A549 (cell line): ENCODE measurements at regions not wholly inside any gene's neighbourhood (a gene's known extent, or its start where the extent isn't known, plus 50 kb on each side); places are given as distances from the start of the nearest gene placed in this dataset.

Experiments used
- ATAC-seq, 2 experiments: fragments of 200-7000 bp in 1 of 2; fragments of >200 bp in 1 of 2; cut with Nextera tagmentation in 1 of 2; cut with Tn5 transposase in 1 of 2; 3 replicates each; pipeline versions ENCODE4 v1.8.0 to v1.9.1; 2018 to 2020; ENCODE audit warnings: mild to moderate bottlenecking in 1 of 2, moderate library complexity in 1 of 2
- CTCF ChIA-PET: fragments of 300-600 bp; sonication (Branson Sonifier 250); formaldehyde crosslinking; extraction: SDS; loops from one replicate; lab custom pipeline; 2021; ENCODE audit warnings: antibody characterized with exemption, inconsistent platforms; lab: Yijun Ruan, JAX
- POLR2A ChIA-PET: fragments of 350-600 bp; formaldehyde crosslinking; extraction: SDS; loops from one replicate; lab custom pipeline; 2021; ENCODE audit warnings: antibody characterized with exemption, inconsistent platforms; lab: Yijun Ruan, JAX
- DNase-seq, 2 experiments: peaks; one replicate each; pipeline versions ENCODE4 v3.0.0 to v3.0.0-alpha.2; 2011 to 2016; ENCODE audit warnings: low read depth in 1 of 2, low spot score in 1 of 2
- FAIRE-seq: peaks from 2 replicates; lab custom pipeline; 2011; peaks lifted over from hg19 to GRCh38; lab: Jason Lieb, UNC
- H3K27ac ChIP-seq, 2 experiments: fragments of >200 bp; sonication (Bioruptor Twin); formaldehyde crosslinking; 3 replicates each; pipeline ENCODE4 v1.5.1; 2016 to 2017
- H3K4me1 ChIP-seq: fragments of >200 bp; sonication (Bioruptor Twin); formaldehyde crosslinking; 3 replicates; pipeline ENCODE4 v1.6.1; 2016
- H3K4me2 ChIP-seq: fragments of >200 bp; sonication (Bioruptor Twin); formaldehyde crosslinking; 3 replicates; pipeline ENCODE4 v1.6.1; 2016
- H3K4me3 ChIP-seq: fragments of >200 bp; sonication (Bioruptor Twin); formaldehyde crosslinking; 3 replicates; pipeline ENCODE4 v1.5.1; 2016
- H3K9me3 ChIP-seq: fragments of >200 bp; sonication (Bioruptor Twin); formaldehyde crosslinking; 3 replicates; pipeline ENCODE4 v1.6.1; 2016
- BHLHE40 ChIP-seq: IDR thresholded peaks from 2 replicates; pipeline ENCODE4 v1.6.1; 2012; ENCODE audit warnings: low read depth, low read length, inconsistent platforms
- CBX8 ChIP-seq: fragments of 200-600 bp; sonication (generic); IDR thresholded peaks from 2 replicates; pipeline ENCODE4 v1.6.1; 2016
- CEBPB ChIP-seq, 2 experiments: fragments of >200 bp in 1 of 2; sonication (Bioruptor Twin) in 1 of 2; formaldehyde crosslinking in 1 of 2; IDR thresholded peaks; 2 replicates each; pipeline ENCODE4 v1.6.1; 2012 to 2016
- CHD2 ChIP-seq: fragments of 150-350 bp; IDR thresholded peaks from 2 replicates; pipeline ENCODE4 v1.6.1; 2014; ENCODE audit warnings: low read length; ENCODE audit not compliant: partially characterized antibody
- EHF ChIP-seq: fragments of 250-450 bp; sonication (Bioruptor Pico); IDR thresholded peaks from 2 replicates; pipeline ENCODE4 v1.5.0; 2020; ENCODE audit warnings: mild to moderate bottlenecking
- EP300 ChIP-seq, 2 experiments: fragments of >200 bp; sonication (Bioruptor Twin); formaldehyde crosslinking; IDR thresholded peaks; 2 replicates in 1 of 2; 3 replicates in 1 of 2; pipeline ENCODE4 v1.6.1; 2016 to 2017
- FOXS1 ChIP-seq: fragments of 250-450 bp; sonication (Bioruptor Pico); IDR thresholded peaks from 2 replicates; pipeline ENCODE4 v1.5.0; 2020; ENCODE audit warnings: mild to moderate bottlenecking, moderate library complexity
- HDAC2 ChIP-seq: fragments of 200-600 bp; sonication (generic); IDR thresholded peaks from 2 replicates; pipeline ENCODE4 v1.6.1; 2016
- HEYL ChIP-seq: fragments of 250-450 bp; sonication (Bioruptor Pico); IDR thresholded peaks from 2 replicates; pipeline ENCODE4 v1.8.0; 2021; ENCODE audit warnings: mild to moderate bottlenecking, moderate library complexity
- HOXB5 ChIP-seq: fragments of 250-450 bp; sonication (Bioruptor Pico); IDR thresholded peaks from 2 replicates; pipeline ENCODE4 v1.5.0; 2020; ENCODE audit warnings: mild to moderate bottlenecking, moderate library complexity
- JUN ChIP-seq, 2 experiments: fragments of >200 bp; sonication (Bioruptor Twin); formaldehyde crosslinking; IDR thresholded peaks; 2 replicates in 1 of 2; 3 replicates in 1 of 2; pipeline ENCODE4 v1.6.1; 2016 to 2017
- JUNB ChIP-seq: fragments of >200 bp; sonication (Bioruptor Twin); formaldehyde crosslinking; IDR thresholded peaks from 2 replicates; pipeline ENCODE4 v1.6.1; 2016
- KDM1A ChIP-seq: fragments of 200-600 bp; sonication (generic); IDR thresholded peaks from 2 replicates; pipeline ENCODE4 v1.6.1; 2016; ENCODE audit warnings: low read depth, mild to moderate bottlenecking
- NPAS2 ChIP-seq: fragments of 250-450 bp; sonication (Bioruptor Pico); IDR thresholded peaks from 2 replicates; pipeline ENCODE4 v1.8.0; 2022; ENCODE audit warnings: mild to moderate bottlenecking, moderate library complexity, borderline replicate concordance
- PHF8 ChIP-seq: fragments of 200-600 bp; sonication (generic); IDR thresholded peaks from 2 replicates; pipeline ENCODE4 v1.6.1; 2016; ENCODE audit warnings: low read depth, mild to moderate bottlenecking, antibody characterized with exemption, moderate library complexity, borderline replicate concordance
- RAD21 ChIP-seq, 2 experiments: fragments of >200 bp in 1 of 2; sonication (Bioruptor Twin) in 1 of 2; formaldehyde crosslinking in 1 of 2; IDR thresholded peaks in 1 of 2; conservative IDR thresholded peaks in 1 of 2; 2 replicates in 1 of 2; 3 replicates in 1 of 2; pipeline ENCODE4 v1.6.1; 2012 to 2018; ENCODE audit warnings: inconsistent platforms in 1 of 2
- RCOR1 ChIP-seq: fragments of 150-350 bp; IDR thresholded peaks from 2 replicates; pipeline ENCODE4 v1.6.1; 2014; ENCODE audit warnings: antibody characterized with exemption, low read length, low read depth
- RFX5 ChIP-seq: fragments of 450-650 bp; IDR thresholded peaks from 2 replicates; pipeline ENCODE4 v1.7.1; 2014; ENCODE audit warnings: antibody characterized with exemption, mild to moderate bottlenecking, moderate library complexity
- RNF2 ChIP-seq: fragments of 200-600 bp; sonication (generic); IDR thresholded peaks from 2 replicates; pipeline ENCODE4 v1.6.1; 2016; ENCODE audit warnings: low read depth, mild to moderate bottlenecking, antibody characterized with exemption, moderate library complexity, borderline replicate concordance
- SMC3 ChIP-seq: fragments of >200 bp; sonication (Bioruptor Twin); formaldehyde crosslinking; IDR thresholded peaks from 3 replicates; pipeline ENCODE4 v1.6.1; 2018; ENCODE audit warnings: inconsistent platforms
- WGBS: methylation state at CpG from one replicate; pipeline ENCODE4 v1.1.6; 2017; ENCODE audit errors: missing lambda C conversion rate; 5-methylcytosine and 5-hydroxymethylcytosine counted together
- TF ChIP-seq, protein P1 (sequence below): IDR thresholded peaks from 2 replicates; pipeline ENCODE4 v1.6.1; 2012
- TF ChIP-seq, protein P2 (sequence below): fragments of 250-450 bp; sonication (Bioruptor Pico); IDR thresholded peaks from 2 replicates; pipeline ENCODE4 v1.5.0; 2020; ENCODE audit warnings: low read depth, mild to moderate bottlenecking, moderate library complexity
- TF ChIP-seq, protein P3 (sequence below): fragments of >200 bp; sonication (Bioruptor Twin); formaldehyde crosslinking; IDR thresholded peaks from 3 replicates; pipeline ENCODE4 v1.5.1; 2016

DNA sequence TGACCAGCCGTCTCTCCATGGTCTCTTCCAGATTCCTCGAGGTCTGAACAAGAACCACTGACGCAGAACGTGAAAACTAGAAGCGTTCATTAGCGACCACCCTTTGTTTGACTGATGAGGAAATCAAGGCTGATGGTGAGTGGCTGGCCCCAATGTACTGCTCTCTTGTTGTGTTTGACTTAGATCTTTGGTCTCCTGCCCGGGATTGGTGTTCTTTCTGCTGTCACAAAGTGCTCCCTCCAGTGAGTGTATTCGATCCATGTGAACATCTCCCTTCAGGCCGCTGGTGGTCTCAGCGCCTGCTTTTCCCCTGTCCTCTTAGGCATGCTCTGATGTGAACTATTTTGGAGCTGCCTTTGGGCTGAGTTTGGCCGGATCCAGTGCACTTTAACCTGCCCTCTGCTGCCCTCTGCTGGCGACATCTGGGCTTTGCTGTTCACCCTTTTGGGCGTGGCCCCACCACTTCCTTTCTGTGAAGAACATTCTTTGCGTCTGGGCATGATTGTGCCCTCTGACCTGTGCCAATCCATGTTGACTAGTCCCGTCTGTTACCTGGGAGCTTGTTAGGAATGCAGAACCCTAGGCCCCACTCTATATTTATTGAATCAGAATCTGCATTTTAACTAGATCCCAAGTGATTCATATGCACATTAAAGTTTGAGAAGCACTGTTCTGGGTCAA, 279.1 kb downstream of the TTC6 start:
- CTCF ChIA-PET, result interaction anchor here (0.5 to 2.7 kb wide), 43 partner anchors 9 to 987 kb away, joined by 3 to 45 read pairs (median 4); no protein-coding TSS in a partner anchor
- peak overlapping the region; percentile 56 for H3K4me2 ChIP-seq
- peaks cover 10% of the 10 kb centered on the region; the same call in 2 of the 3 replicates for H3K4me1 ChIP-seq
- ATAC-seq (peak; percentile 96 to 99), DNase-seq (peak; percentile 59 to 74), FAIRE-seq (peak; percentile 43)
- no peaks in the 10 kb centered on the region for H3K9me3 ChIP-seq
- no peak overlapping the region; a peak in 1 of 6 replicates for H3K27ac ChIP-seq
- H3K4me3 ChIP-seq, result no peak overlapping the region
- no peak for TF ChIP-seq HDAC2
- TF ChIP-seq SMC3, result peak; percentile 94
- TF ChIP-seq, protein P1, sequence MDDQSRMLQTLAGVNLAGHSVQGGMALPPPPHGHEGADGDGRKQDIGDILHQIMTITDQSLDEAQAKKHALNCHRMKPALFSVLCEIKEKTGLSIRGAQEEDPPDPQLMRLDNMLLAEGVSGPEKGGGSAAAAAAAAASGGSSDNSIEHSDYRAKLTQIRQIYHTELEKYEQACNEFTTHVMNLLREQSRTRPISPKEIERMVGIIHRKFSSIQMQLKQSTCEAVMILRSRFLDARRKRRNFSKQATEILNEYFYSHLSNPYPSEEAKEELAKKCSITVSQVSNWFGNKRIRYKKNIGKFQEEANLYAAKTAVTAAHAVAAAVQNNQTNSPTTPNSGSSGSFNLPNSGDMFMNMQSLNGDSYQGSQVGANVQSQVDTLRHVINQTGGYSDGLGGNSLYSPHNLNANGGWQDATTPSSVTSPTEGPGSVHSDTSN, result no peak
- no peak for TF ChIP-seq HEYL (CRISPR knock-in tag)
- no peak for TF ChIP-seq JUNB
- TF ChIP-seq BHLHE40, result no peak
- peak; percentile 91 to 94 for TF ChIP-seq RAD21 (conservative IDR thresholded peaks at IDR 0.05 in 1 of 2, IDR thresholded peaks at IDR 0.05 in 1 of 2)
- TF ChIP-seq, protein P2, sequence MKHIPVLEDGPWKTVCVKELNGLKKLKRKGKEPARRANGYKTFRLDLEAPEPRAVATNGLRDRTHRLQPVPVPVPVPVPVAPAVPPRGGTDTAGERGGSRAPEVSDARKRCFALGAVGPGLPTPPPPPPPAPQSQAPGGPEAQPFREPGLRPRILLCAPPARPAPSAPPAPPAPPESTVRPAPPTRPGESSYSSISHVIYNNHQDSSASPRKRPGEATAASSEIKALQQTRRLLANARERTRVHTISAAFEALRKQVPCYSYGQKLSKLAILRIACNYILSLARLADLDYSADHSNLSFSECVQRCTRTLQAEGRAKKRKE, result no peak
- no peak for TF ChIP-seq RCOR1
- TF ChIP-seq RNF2, result no peak
- TF ChIP-seq, protein P3, sequence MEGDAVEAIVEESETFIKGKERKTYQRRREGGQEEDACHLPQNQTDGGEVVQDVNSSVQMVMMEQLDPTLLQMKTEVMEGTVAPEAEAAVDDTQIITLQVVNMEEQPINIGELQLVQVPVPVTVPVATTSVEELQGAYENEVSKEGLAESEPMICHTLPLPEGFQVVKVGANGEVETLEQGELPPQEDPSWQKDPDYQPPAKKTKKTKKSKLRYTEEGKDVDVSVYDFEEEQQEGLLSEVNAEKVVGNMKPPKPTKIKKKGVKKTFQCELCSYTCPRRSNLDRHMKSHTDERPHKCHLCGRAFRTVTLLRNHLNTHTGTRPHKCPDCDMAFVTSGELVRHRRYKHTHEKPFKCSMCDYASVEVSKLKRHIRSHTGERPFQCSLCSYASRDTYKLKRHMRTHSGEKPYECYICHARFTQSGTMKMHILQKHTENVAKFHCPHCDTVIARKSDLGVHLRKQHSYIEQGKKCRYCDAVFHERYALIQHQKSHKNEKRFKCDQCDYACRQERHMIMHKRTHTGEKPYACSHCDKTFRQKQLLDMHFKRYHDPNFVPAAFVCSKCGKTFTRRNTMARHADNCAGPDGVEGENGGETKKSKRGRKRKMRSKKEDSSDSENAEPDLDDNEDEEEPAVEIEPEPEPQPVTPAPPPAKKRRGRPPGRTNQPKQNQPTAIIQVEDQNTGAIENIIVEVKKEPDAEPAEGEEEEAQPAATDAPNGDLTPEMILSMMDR, result peak; percentile 86
- TF ChIP-seq, all 56 proteins: peak for 3
- 25% methylated on average over 15 of the region's 15 CpGs for WGBS
- POLR2A ChIA-PET, result no interaction called here

GRCh38 chr14:37888234-37888633, 292.8 kb downstream of the TTC6 start:
- TF ChIP-seq CBX8 (no peak), FOXS1 (no peak), HEYL (CRISPR knock-in tag) (no peak), NPAS2 (no peak), JUN (IDR thresholded peaks at IDR 0.05) (no peak), PHF8 (no peak)
- ATAC-seq (no peak), DNase-seq (no peak), FAIRE-seq (no peak)
- H3K4me2 ChIP-seq, result no peak overlapping the region
- H3K4me1 ChIP-seq, result no peaks in the 10 kb centered on the region
- H3K9me3 ChIP-seq, result no peaks in the 10 kb centered on the region
- H3K27ac ChIP-seq, result no peak overlapping the region
- H3K4me3 ChIP-seq, result no peak overlapping the region
- WGBS, result 60% methylated on average over 1 of the region's 1 CpG
- POLR2A ChIA-PET, result no interaction called here
- CTCF ChIA-PET, result interaction anchor here (1.4 to 3.3 kb wide), 3 partner anchors 13 to 16 kb away, joined by 5 to 18 read pairs (median 8); no protein-coding TSS in a partner anchor

- DNase-seq (no peak), FAIRE-seq (no peak), ATAC-seq (no peak)
- POLR2A ChIA-PET, result no interaction called here
- Histone ChIP-seq H3K9me3 (no peaks in the 10 kb centered on the region), H3K4me1 (no peaks in the 10 kb centered on the region), H3K4me3 (no peak overlapping the region), H3K4me2 (no peak overlapping the region), H3K27ac (no peak overlapping the region)
- CTCF ChIA-PET, result interaction anchor here (1.0 to 3.3 kb wide), 5 partner anchors 10 to 202 kb away, joined by 4 to 18 read pairs (median 5); no protein-coding TSS in a partner anchor
- WGBS, result 37% methylated on average over 5 of the region's 5 CpGs
- TF ChIP-seq CHD2, result no peak
- TF ChIP-seq EHF, result no peak
- no peak for TF ChIP-seq RFX5
- no peak for TF ChIP-seq HOXB5 (CRISPR knock-in tag)
- TF ChIP-seq, protein P3, result no peak
- TF ChIP-seq KDM1A, result no peak
- no peak for TF ChIP-seq EP300 (IDR thresholded peaks at IDR 0.05)
- TF ChIP-seq, protein P1, result no peak
- no peak for TF ChIP-seq CEBPB (IDR thresholded peaks at IDR 0.05)
These were observed 293.7 kb downstream of the TTC6 start for GRCh38 chr14:37889087-37889486.
